ENCODE measurements at regions not wholly inside any gene's neighbourhood (a gene's known extent, or its start where the extent isn't known, plus 50 kb on each side); places are given as distances from the start of the nearest gene placed in this dataset.
"Not testable (repeated sequence)": the region's sequence is repeated elsewhere in the genome, so short reads cannot be mapped to it uniquely, and the experiment has no call there.

DNA sequence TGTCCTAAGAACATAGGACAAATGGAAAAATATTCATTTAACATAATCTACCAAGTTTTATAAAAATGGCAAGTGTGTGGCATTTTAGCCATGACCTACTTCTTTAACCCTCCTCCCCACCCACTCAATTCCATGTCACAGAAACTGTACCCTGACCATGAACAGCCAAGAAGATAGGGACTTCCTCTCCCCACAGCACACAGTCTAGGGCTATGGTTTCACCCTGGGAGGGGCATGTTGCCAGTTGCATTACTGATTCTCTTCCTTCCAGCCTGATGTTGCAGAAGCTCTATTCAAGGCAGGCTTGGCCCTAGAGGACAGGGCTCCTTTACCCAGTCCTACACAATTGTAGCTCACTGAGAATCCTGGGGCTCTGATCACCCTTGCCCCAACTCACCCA lies 153.6 kb upstream of the KLF7 start:
- DNase-seq, result no peak
- intact Hi-C loops (cut with DNase I), result no loop called here

DNA sequence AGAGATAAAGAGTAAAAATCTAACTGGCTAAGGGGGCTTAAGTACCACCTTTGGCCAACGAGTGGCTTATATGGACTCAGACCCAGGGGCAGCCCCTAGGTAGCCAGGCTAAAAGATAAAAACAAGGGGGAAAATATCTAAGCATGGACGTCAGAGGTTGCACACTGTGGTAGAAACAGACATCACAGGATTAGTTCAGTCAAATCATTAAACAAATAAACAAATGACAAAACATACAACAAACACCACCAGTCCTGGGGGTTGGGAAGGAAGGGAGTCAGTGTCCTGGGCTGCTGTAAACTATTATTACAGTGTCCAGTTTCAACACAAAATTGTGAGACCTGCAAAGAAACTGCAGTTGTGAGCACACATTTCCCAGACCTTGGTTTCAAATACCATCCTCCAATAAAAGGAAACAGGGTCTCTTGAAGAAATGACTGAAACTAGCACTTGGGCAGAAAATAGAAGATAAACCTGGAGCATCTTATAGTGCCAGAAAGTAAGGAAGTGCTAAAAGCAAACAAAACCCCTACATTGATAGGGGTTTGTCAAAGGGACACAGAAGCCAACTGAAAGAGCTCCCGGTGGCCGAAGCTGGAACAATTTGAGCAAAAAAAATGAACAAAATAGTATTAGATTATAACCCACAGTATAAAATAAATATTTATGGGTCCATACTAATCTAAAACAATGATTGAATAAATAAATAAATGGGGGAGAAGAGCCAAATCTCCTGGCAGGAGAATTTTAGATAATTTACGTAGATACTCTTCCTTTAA lies 154.8 kb upstream of the KLF7 start:
- intact Hi-C loops (cut with DNase I), result no loop called here
- DNase-seq, result no peak

DNA sequence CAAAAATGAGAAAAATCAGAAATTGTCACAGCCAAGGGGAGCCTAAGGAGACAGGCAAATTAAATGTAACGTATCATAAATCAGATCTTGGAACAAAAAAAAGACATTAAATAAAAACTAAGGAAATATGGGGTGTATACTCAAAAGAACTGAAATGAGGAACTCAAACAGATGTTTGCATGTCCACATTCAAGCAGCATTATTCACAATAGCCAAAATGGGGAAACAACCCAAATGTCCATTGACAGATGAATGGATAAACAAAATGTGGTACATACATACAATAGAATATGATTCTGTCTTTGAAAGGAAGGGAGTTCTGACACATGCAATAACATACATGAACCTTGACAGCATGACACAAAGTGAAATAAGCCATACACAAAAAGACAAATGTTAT lies 155.8 kb upstream of the KLF7 start:
- intact Hi-C loops (cut with DNase I), result no loop called here
- DNase-seq, result no peak

DNA sequence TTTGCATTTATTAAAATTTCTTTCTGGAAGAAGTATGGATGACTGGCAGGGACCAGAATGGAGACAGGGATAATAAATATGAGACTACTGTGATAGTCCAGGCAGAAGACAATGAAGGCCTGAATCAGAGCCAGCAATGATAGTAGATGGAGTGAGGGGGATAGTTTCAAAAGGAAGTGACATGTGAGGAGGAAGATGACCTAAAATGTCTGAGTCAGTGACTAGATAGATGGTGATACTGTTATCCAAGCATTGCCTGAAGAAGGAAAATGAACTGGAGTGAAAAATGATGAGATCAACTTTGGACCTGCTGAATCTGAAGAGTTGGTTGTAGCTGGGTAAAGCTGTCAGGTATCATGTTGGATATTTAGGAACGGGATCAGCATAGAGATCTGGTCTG lies 158.3 kb upstream of the KLF7 start:
- intact Hi-C loops (cut with DNase I), result no loop called here
- DNase-seq, result no peak

DNA sequence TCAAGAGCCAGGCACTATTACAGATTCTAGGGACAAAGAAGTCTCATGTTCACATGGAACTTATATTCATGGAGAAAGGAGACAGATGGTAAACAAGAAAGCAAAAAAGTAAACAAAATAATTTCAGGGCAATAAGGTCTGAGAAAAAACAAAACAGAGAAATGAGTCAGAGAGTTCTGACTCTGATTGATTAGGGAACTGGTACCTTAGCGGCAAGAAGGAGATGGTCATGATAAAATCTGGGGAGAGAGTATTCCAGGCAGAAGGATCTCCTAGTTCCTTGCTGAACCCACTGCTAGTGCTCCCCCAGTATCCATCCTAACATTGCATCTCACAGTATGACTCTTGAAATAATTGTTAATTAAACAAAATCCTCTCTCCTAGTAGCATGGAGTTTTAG lies 161.8 kb upstream of the KLF7 start:
- DNase-seq, result no peak
- intact Hi-C loops (cut with DNase I), result no loop called here

DNA sequence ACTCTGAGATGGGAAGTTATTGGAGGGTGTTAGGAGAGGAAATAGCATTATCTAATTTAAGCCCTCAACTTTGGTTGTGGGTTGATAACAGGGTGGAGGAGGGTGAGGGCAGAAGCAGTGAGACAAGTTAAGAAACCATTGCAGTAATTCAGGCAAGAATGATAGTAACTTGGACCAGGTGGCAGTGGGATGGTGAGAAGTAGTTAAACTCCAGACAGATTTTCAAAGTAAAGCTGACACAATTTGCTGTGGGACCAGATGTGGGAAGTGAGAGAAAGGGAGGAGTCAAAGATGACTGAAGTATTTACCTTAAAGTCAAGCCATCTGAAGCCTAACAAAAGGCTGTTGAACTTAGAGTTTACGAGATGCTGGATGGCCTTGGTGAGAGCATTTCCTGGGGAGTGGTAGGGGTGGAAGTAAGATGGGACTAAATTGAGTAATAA lies 163.2 kb upstream of the KLF7 start:
- intact Hi-C loops (cut with DNase I), result no loop called here
- no peak for DNase-seq

DNA sequence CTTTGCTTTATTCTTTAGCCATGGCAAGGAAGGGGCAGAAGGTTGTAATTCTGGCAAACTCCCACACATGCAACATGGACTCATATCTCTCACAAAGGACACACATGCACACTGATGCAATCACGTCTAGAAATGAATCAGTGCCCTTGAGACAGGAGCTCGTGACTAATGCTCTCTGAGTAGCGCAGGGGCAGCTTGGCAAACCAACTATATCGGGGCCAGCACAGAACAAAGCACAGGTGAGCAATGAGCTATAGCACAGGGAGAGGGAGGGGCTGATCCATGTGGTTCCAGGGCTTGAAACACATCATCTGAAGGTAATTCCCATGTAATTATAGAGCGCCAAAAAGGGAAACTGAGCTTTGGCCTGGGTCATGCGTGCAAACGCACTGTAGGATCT lies 165.2 kb upstream of the KLF7 start:
- DNase-seq, result no peak
- intact Hi-C loops (cut with DNase I), result no loop called here

DNA sequence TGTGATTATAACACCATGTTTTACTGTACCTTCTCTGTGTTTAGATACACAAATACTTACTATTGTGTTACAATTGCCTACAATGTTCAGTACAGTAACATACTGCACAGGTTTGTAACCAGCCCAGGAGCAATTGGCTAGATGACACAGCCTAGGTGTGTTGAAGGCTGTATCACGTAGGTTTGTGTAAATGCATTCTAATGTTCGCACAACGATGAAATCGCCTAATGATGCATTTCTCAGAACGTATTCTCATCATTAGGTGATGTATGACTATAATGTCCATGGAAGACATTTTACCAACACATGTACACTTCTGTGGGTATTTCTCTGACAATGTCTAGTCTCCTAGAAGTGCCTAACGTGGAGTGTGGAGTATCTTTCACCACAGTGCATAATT lies 165.9 kb upstream of the KLF7 start:
- intact Hi-C loops (cut with DNase I), result no loop called here

DNA sequence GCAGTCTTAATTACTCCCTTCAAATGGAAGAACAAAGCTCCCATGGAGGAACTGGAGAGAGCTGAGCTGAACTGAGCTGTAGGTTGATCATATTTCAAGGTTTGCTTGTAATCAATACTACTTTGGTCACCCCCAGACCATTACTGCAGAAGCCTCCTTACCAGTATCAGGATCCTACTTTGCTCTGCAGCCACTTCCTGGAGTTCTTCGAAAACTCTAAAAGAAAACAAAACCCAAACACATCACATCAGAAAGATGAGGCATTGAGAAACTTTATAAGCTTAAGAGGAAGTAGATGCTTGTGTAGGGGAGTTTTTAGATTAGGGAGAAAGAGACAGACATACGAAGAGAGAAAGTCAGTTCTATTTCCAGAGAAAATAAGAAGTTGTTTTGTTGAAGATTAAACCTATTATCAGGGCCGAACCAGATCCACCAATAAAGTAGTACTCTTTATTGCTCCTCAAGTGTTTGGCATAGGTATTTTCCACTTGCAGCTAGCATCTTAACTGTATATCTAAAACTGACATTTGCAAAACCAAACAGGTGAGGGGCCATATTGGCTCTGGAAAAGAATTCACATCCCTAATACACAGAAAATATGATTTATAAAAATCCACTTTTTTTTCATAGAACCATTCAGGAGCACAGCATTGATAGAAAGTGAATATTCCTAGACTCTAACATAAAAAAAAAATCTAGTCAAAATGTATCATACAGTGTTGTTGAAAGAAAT lies 166.9 kb upstream of the KLF7 start:
- no peak for DNase-seq
- intact Hi-C loops (cut with DNase I), result no loop called here

More for the DNA sequence above, 165.9 kb upstream of the KLF7 start:
- no peak for DNase-seq

DNA sequence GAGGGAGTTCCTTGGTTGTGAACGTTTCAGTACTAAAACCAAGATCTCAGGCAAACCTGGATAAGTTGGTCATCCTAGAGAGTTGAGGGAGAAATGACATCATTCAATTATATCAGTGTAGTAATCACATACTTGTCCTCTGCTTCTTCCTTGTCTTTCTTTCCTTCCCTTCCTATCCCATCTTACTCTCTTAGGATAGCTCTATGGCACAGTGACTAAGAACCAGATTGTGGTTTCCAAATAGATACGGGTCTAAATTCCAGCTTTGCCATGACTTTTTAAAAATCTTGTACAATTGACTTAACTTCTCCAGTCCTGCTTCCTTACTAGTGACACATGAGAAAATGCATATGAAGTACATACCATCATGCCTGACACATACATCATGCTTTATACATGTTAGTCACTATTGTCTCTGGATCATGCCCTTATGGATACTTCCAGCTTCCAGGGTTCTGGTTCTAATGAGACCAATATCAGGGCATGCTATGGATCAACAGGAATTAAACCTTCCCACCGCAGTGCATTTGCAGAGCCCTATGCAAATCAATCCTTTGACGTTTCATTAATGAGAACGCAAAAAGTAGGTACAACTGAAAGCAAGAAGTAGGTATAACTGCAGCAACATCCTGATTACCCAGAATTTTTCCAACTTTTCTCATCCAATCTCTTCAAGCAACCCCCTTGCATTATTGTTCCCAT lies 168.0 kb upstream of the KLF7 start:
- DNase-seq, result no peak
- intact Hi-C loops (cut with DNase I), result no loop called here

DNA sequence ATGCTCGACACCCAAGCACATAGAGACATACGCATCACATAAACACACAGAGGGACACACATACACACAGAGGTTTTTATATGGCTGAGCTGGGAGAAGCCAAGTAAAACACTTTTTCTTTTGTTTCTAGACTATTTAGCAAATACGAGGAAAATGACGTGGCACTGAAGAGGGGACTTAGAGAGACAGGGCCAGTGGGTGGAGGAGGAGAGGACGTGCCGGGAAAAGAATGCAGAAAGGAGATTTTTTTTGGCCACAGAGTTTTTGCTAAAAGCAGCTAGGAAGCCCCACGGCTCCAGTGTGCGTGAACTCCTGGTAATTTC lies 168.5 kb upstream of the KLF7 start:
- intact Hi-C loops (cut with DNase I), result no loop called here
- no peak for DNase-seq

DNA sequence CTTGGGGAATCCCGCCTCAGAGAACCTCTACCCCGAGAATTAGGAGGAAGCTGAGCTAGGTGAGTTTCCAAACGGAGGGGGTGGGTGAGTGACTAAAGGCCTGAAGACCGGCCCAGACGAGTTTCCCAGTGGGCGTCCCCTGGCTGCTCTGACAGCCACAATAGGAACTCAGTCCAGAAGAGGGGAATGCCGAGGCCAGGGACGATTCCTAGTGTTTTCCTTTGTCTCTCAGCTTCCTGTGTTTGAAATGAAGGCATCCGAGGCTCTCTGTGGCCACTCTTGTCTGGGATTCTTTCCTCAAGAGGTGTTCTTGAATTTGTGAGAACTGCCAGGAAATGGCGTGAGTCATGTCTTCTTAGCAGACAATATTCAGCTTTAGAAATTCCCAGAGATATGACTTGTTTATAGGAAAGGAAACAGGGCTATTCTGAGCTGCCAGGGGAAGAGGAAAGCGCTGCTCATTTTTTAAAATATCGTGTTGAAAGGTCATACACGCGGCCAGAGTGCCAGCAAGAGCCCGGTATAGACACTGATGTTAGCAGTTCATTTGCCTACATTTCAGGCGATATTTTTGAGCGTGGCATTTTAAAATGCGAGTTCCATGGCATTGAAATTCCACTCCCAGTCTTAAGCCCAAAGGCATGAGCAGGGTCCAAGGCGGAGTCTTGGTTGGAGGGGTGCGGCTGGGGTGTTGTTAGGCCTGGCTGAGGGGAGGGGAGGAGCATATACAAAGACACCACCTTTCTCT lies 169.1 kb upstream of the KLF7 start:
- intact Hi-C loops (cut with DNase I), result no loop called here
- DNase-seq, result peak in 7 of 10 donors; percentile 12 to 78 (median 32)

DNA sequence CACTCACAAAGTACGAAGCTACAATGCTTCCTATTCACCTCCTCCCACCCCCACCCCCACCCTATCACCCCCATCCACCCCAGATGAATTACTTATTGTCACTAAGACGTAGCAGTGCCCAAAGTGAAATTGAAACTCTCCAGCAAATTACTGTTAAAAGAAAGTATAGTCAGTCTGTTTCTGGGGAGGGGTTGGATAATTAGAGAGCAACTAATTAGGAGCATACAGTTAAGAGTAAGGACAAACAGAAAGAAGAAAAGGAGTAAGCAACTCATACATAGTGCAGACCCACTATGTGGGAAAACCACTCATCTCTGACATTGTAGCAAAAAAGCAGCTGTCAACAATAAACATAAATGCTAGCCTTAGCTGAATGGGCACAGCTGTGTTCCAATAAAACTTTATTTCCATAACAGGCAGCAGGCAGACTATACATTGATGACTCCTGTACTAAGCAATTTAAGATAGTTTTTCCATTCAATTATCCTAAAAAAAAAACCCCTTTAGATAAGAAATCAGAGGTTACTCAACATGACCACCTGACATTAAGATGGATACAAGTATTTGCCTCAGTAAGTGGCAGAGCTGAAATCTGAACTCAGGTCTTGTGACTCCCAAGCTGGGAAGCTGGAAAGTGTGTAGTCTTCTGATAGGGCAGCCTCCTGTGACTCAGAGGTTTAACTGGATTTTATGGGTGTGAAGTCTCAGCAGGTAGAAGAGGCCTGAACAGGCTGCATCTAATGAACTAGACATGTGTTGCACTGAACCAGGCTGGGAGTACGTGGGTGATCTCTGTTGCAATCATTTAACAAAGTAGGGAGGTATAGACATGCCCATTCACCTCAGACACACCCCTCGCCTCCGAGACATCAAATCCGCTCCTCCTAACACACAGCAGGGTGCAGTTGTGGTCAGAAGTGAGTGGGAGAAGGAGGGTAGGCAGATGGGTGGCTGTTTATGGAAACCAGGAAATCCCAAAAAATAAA lies 171.8 kb upstream of the KLF7 start:
- no peak for DNase-seq
- intact Hi-C loops (cut with DNase I), result no loop called here

DNA sequence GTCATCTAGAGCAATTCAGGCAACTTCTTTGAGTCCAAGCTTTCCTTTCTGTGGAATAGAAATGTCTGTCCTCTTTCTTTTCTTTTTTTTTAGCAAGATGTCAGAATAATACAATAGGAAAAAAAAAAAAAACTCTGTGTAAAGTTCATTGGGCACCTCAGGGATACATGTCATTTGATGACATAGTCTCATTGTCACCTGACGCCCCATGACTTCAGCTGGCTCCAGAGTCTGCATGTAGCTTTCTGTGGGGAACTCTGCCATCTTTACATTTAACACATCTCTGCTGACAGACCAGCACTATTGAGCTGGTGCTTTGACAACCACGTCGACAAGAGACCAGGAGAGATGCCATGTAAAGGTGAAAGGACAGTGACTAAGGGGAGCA lies 172.5 kb upstream of the KLF7 start:
- intact Hi-C loops (cut with DNase I), result no loop called here
- no peak for DNase-seq

DNA sequence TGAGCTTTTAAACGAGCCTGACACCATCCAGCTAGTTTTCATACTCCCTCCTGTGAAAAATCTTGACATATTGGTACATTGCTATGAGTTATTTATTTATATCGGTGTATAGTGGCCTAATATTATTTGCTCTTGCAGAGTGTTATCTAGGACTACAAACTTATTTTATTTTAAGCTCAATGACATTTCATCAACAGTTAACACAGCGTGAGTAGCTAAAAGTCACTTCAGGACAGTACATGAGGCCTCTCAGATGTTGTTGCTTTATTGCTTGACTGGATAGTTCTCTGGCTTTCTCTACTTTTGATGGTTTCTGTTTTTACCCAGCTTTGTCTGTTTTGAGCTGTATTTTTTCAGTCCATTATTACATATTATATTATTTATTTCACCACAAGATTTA lies 172.9 kb upstream of the KLF7 start:
- intact Hi-C loops (cut with DNase I), result no loop called here
- no peak for DNase-seq

DNA sequence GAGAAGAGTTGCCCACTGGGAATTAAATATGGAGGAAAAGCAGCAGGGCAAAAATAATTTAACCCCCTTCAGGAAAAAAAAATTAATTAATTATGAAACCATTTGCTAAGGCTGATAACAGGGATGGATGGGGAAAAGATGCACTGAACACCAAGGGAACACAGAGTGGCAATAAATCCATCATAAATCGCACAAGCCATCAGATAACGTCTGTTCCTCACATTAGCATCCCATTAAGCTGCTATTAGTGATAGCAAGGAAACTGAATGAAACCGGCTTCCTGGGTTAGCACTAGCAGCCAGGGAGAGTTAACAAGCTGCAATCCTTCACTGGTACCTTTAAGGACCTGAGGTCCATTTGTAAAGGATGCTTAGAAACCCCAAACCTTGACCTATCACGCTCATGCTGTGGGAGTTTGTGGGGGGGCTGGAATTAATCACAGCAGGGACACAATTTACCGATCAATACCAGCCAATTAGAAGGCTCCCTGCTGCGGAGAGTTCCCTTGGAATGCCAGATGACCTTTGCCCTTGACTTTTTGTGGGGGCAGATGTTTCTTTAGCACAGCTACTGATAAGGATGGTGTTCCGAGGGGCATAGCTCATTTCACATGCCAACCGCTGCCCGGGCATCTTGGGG lies 175.5 kb upstream of the KLF7 start:
- intact Hi-C loops (cut with DNase I), result no loop called here

DNA sequence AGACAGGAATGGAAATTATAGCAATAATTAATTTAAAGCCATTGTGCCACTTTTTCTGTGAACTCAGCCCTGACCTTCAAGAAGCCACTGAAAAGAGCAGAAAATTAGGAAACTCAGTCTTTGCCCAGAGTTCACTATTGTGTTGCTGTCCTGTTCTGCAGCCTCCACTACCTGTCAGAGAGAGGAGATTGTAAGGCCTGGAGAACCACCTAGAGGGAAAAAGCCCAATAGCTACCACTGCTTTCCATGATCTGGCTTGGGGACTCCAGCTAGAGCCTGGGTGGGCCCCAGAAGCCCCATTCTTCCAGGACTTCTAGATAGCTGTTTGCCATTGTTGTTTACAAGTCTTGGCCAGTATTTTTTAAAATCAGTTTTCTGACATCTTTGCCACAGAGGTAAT lies 176.1 kb upstream of the KLF7 start:
- DNase-seq, result no peak
- intact Hi-C loops (cut with DNase I), result no loop called here

More for the DNA sequence above, 175.5 kb upstream of the KLF7 start:
- no peak for DNase-seq

DNA sequence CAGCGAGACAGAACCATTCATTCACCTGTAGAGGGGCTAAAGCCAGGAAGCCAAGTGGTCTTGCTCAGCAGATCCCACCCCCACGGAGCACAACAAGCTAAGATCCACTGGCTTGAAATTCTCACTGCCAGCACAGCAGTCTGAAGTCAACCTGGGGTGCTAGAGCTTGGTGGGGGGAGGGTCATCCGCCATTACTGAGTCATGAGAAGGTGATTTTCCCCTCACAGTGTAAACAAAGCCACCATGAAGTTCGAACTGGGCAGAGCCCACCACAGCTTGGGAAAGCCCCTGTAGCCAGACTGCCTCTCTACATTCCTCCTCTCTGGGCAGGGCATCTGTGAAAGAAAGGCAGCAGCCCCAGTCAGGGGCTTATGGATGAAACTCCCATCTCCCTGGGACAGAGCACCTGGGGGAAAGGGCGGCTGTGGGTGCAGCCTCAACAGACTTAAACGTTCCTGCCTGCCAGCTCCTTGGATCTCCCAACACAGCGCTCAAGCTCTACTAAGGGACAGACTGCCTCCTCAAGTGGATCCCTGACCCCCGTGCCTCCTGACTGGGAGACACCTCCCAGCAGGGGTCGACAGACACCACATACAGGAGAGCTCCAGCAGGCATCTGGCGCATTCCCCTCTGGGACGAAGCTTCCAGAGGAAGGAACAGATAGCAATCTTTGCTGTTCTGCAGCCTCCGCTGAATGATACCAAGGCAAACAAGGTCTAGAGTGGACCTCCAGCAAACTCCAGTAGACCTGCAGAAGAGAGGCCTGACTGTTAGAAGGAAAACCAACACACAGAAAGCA lies 179.0 kb upstream of the KLF7 start:
- DNase-seq; intact Hi-C loops (cut with DNase I): not testable (repeated sequence)

DNA sequence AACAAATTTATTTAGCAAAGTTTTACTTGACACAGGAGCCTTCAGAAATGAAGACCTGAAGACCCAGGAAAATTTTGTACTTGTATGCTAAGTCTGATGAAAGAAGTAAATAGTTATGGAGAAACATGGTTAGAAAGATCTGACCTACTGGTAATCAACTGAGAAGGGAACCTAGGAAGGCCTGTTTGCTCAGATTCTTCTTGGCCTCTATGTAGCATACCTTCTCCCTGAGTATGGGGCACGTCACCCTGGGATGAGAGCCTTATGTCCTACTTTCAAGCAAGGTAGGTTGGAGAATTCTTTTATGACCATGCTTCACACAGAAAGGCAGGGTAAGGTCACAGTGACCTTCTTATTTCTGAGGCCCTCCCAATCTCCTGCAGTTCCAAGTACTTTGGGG lies 178.6 kb upstream of the CREB1 start:
- intact Hi-C loops (cut with DNase I), result no loop called here
- DNase-seq, result no peak

All from posterior cingulate gyrus (tissue), 11 donors.